GM18870 (cell line): ENCODE measurements at regions not wholly inside any gene's neighbourhood (a gene's known extent, or its start where the extent isn't known, plus 50 kb on each side); places are given as distances from the start of the nearest gene placed in this dataset.
"Not testable (repeated sequence)": the region's sequence is repeated elsewhere in the genome, so short reads cannot be mapped to it uniquely, and the experiment has no call there.

ENCODE experiments used
- ATAC-seq: cut with Tn5 transposase; IDR thresholded peaks from one replicate; pipeline ENCODE4 v1.9.1; 2021; ENCODE audit warnings: moderate library complexity; ENCODE audit not compliant: unreplicated experiment

DNA sequence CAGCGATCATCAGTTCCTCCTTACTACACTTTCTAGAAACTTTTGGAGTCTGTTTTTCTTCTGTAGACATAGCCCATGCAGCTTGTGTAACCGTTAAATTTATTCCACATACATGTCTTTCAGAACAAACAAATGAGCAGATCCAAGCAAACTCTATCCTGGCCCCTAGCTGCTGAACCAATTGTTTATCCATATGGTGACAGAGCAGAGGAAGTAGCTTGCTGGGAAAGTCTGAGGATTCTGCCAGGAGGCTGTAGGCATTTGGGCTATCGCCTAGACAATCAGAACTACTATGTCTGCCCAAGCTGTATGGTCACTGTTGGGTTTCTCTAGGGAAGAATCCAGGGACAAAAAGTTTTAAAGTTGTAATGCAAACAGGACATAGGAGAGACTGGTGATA lies 343.7 kb downstream of the SPRY2 start:
- no peak for ATAC-seq

DNA sequence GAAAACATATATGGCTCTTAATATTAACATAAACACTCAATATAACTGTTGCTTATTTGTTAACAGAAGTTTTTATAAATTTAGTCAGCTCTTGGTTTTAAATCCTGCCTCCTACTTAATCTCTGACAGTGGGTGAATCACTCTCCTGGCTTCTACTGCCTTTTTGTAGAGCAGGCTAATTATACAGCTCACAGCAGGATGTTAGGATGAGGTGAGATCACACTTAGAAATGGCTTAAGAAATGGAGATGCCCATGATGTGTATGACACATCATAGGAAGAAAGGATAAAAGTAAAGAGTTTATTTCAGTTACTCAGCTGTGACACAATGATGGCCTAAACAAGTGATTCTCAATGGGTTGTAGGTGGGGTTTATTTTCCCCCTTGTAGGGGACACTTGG lies 345.6 kb downstream of the SPRY2 start:
- no peak for ATAC-seq

DNA sequence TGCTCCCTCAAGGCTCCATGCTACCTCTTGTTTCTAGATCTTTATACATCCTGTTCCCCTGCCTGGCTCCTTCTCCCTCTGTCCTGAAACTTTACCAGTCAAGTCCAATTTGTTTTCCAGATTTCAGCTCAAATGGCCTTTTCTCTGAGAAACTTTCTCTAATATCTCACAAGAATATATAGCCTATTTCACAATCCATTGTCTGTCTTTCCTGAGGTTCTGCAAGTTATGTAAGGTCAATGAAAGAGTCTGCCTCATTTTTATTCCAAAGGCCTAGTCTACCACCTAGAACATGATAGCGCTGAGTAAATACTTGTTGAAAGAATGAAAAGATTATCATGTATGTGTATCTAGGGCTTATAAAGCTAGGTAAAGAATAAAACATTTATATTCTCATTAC lies 348.8 kb downstream of the SPRY2 start:
- ATAC-seq = no peak

DNA sequence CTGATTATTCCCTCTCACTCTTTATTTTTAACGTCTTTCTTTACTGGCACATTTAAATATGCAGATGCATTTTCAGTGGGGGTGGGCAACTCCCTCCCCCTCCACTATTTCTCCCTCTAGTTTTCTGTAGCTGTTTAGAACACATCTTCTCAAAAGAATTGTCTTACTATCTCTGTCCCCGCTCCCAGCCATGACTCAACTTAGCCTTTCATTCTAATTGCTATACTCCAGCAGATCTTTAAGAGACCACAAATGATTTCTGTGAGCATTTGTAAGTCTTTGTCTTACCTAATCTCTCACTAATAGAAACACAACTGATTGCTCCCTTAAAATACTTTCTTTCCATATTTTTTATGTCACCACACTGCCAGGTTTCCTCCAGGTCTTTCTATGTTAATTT lies 350.9 kb downstream of the SPRY2 start:
- ATAC-seq = no peak

DNA sequence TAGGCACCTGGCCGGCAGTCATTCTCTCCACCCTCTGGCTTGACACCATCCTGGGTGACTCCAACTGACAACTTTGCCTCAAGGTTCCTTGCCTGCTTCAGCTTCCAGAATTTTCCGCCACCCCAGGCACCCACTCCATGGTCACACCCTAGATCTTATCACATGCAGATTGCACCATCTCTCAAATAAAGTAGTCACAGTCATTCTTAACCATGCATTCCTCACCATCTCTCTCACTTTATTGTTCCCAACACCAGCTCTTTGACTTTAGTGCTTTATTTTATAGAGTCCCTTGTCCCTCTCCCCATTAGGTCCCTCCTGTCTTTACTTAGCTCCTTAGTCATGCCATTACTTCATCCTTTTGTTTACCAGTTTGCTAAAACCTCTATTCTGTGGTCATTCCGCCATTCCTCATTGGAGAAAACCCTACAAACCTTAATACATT lies 351.7 kb downstream of the SPRY2 start:
- no peak for ATAC-seq

DNA sequence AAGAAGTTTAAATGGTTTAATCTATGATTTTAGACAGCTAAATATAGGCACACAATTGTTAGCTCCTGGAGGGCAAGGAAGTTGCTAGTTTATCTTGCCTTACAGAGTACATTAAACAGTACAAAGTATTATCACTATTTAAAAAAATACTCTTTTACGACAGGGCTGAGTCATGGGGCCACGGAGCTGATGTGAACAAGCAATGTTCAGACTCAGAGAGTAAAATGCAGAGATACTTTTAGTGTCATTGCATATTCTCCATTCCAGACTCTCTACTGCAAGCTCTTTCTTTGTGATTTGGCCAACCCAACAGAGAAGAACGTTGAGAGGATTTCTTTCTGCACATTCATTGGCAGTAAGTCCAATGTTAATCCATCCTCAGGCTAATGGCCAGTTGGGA lies 352.4 kb downstream of the SPRY2 start:
- ATAC-seq = no peak

DNA sequence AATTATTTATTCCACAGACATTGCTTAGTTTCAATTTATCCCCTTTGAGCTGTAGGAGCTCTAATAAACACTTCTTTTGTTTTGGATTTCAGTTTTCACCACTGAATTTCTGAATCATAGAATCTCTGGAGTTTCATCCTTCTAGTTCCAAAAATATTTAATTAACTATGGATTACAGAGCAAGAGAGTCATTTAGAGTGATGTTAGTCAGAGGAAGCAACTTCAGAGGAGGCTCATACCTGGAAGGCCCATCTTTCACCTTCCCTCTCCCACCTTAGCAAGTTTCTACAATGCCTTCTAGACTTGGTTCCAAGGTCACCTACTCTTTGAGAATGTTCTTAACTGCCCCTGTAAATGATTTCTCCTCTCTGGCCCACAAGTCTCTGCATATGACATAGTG lies 353.2 kb downstream of the SPRY2 start:
- ATAC-seq = no peak

DNA sequence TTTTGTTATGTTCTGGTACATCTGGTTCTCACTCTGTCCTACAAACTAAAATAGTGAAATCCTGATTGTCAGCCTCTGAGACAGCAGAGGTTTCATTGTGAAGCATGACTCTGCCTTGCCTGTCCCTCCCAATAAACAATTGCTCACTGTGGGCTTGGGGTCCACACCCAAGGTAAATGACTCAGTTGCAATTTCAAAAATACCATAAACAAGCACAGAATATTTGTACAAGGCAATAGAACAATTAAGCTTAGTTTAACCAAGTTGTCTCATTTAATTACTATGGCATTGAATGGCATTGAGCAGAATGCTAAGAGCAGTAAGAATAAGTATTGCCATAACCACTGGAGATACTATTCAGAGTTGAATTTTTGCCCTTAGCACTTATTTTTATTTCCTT lies 353.6 kb downstream of the SPRY2 start:
- ATAC-seq = no peak

DNA sequence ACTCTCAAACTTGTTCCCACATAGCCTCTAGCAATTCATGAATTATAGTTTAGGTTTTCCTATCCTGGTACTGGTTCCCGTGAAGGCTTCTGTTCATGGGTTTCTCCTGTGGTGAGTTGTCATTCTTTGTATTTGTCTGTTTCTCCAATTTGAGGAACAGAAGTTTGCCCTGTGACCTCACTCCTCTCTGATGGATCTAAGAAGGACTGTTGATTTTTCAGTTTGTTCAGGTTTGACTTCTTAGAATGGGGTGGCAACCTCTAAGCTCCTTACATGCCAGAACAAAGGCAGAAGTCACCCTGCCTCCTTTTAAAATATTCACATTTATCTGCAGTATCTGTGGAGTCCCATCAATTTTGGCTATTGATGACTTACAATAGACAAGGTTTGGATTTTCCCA lies 354.0 kb downstream of the SPRY2 start:
- ATAC-seq = no peak

DNA sequence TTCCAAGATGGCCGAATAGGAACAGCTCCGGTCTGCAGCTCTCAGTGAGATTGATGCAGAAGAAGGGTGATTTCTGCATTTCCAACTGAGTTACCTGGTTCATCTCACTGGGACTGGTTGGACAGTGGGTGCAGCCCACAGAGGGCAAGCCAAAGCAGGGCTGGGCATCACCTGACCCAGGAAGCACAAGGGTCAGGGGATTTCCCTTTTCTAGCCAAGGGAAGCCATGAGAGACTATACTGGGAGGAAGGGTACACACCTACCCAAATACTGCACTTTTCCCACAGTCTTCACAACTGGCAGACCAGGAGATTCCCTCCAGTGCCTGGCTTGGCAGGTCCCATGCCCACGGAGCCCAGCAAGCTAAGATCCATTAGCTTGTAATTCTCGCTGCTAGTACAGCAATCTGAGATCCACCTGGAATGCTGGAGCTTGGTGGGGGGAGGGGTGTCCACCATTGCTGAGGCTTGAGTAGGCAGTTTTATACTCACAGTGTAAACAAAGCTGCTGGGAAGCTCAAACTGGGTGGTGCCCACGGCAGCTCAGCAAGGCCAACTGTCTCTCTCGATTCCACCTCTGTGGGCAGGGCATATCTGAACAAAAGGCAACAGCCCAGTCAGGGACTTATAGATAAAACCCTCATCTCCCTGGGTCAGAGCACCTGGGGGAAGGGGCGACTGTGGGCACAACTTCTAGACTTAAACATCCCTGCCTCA lies 365.8 kb downstream of the SPRY2 start:
- ATAC-seq = not testable (repeated sequence)

DNA sequence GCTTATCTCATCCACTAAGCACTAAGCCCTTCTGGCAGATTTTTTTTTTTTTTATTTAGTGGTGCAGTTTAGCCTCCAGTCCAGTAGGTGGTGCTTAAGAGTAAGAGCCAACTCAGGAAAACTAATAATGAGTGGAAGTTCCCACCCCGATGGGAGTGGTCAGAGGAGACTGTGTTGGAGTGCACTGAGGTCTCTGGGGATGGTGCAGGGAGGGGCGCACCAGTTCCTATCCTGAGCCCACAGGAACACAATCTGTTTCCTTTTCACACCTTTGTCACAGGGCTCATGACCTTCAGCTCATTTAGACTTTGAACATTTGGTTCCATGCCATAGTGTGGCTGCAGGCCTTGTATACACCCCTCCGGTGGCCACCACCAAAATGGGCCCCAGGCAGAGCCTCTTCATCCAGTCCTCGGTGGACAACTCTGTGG lies 367.4 kb downstream of the SPRY2 start:
- ATAC-seq = peak; percentile 93

DNA sequence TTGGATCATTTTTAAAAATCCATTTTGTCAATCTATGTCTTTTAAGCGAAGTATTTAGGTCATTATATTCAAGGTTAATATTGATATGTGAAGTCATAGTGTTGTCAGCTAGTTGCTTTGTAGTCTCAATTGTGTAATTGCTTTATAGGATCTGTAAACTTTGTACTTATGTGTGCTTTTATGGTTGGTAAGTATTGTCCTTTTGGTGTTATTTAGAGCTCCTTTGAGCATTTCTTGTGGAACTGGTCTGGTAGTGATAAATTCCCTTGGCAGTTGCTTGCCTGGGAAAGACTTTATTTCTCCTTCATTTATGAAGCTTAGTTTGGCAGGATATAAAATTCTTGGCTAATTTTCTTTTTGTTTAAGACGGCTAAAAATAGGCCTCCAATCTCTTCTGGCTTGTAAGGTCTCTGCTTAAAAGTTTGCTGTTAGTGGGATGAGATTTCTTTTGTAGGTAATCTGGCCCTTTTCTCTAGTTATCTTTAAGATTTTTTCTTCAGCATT lies 368.8 kb downstream of the SPRY2 start:
- no peak for ATAC-seq

DNA sequence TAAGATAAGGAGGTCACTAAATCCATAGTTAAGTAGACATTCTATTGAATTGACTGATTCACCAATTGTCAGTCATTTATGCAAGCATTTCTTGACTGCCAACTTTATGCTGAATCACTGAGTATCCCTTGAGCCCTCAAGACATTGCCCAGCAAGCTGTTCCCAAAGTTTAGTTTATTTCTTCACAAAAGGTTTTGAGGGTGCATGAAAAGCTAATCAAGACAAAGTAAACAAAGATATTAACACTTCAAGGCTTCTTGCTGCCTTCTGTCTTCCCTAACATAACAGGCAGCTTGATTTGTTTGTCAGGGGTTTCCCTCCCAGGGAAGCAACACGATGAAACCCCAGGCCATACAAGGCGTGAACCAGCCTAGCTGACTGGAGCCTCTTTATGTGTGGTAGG lies 374.4 kb downstream of the SPRY2 start:
- ATAC-seq = no peak

DNA sequence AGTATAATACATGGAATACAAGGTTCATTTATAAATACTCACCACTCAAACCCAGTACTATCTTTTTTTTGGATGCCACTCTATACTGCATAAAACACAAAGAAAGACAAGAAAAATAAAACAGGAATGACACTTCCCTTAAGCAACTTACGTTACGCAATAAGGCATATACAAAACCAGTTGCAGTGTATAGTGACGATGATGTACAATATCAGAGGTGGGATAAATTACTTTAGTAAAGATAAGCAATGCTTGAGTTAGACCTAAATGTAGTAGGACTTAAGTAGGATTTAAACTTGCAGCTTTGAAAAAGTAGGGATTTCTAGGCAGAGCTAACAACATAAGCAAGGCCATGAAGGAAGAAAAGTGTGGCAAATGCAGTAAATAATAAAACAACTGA lies 374.9 kb downstream of the SPRY2 start:
- no peak for ATAC-seq

DNA sequence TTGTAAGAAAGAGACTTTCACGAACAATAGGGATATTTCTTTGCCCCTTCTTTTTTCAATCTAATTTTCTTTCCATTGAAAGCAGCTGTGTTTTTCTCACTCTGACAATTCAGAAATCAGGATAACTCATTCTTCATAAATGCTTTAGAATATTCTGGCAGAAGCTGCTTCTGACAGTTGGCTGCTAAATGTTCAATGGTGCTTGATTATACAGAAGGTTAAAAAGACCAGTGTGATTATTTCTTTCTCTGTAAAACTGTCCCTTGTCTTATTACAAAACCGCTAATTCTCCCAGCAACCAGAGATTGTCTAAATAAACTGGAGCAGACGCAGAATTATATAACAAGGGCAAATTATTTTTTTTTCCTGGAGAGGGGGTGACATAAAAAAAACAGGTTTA lies 394.4 kb downstream of the SPRY2 start:
- ATAC-seq = no peak

DNA sequence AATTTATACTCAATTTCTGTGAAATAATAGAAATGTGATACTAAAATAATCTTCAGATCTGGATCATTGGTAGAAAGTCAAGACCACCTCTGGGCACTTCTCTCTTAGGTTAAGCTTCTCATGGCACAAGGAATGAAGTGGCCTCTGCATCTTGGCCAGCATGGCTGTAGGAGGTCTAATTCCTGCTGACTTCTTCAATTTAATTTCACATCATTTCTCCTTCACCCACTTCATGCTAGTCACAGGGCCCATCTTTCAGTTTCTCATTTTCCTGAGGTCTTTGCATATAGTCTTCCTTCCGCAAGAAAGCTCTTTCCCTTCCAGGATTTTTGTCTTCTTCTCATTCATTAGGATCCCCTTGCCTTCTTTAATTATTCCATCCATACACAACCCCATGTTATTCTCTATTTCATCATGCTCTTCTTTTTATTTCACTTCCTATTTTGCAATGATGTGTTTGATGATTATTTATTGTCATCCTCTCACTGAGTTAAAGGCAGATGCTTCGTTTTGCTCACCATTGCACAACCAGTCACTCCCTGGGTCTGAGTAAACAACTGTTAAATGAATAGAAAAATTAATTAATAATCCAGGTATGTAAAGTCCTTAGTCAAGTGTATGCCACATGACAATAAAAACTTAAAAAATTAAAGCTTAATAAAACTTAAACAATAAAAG lies 397.4 kb downstream of the SPRY2 start:
- ATAC-seq = no peak

DNA sequence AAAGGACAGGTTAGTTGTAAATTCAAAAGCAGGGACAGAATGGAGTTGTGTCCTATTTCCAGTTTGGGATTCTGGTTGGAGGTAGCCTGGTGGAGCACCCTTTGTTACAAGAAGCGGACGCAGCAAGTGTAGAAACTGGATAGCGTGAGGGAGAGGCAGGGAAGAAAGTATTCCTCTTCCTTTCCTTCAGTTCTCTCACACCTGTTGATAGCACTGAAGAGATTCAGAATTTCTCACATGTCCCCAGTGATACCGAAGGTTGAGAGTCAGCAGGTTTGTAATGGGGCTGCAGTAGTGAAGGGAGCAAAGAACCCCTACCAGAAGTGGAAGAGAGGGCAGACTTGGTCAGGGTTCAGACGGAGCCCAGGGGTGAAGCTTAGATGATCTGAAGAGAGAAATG lies 399.2 kb downstream of the SPRY2 start:
- ATAC-seq = no peak

DNA sequence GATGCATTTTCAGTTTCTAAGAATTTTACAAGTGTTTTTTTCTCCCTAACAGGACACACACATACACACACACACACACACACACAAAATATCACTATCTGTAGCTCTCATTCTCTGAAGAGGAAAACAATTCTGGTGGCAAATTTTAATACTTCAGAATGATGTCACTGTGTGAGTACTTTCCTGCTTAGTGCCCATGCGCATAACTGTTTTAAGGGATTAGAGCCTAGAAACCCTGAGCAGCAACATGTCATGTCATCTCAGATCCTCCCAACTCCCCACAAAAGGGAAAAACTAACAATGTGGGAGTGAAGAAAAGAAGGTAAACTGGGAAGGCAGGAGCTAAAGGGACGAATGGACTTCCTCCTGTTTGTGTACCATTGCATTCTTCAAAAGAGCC lies 401.2 kb downstream of the SPRY2 start:
- no peak for ATAC-seq

DNA sequence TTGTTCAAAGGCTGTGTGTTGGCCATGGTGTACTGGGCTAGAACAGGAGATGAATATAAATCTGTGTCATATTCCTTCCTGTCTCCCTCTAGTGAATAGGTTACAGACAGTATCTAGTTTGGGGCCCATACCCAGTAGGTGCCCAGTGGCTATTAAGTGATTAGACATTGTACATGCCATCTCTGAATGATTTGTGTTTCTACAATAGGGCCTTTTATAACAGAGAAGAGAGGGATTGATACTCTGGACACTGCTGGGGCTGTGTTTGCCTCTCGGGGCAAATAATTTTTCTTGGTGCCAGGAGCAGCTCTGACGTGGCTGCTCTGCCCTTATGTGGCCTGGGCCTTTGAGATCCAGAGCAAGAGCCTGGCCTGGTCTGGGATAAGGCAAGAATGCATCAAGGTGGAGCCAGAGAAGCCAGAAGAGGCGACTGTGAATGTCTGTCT lies 403.1 kb downstream of the SPRY2 start:
- no peak for ATAC-seq

DNA sequence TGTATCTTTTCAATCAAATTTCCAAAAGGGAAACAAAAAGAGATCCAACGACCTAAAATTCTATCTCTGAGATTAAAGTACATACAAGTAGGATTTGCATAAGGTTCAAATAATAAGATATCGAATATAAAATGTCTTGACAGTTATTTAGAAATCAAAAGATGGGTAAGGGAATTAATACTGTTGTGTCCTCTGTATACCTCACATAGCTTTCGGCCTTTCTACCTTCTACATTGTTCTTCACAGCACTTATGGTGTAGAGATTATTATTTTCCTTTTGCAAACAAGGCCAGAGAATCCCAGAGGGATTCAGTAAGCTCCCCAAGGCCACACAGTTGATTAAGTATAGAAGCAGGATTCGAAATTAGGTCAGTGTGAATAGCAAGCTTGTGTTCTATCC lies 403.6 kb downstream of the SPRY2 start:
- no peak for ATAC-seq

DNA sequence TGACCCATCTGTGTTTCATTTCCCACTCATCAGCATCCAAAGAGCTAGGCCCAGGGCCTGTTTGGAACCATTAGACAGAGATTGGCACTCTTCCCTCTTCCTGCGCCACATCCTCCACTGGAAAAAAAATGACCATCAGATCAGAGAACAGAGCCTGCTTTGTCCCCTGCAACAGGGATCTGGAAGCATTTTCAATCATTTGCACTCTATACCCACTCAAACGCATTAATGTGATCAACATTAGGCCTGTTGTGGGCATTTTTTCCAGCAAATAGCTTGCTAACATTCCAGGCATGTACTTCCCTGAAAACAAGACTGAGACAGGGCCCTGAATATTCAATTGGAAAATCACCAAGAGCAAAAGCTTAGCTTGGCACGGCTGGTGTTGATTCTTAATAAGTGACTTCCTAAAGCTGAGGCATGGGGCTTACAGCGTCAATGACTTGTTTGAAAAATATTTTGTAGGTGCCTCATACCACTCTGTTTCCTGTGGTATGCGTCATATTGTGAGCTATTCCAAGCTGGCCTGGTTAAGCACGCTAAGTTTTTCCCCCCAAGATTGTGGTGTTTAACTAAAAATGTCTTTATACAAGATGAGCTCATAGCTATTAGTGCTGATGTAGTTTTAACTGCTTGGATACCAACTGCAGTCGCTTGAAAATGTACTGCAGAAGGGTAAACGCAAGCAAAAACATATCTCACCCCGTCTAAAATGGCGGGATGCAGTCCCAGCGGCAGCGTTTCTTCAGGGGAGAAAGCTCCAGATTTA lies 404.4 kb downstream of the SPRY2 start:
- ATAC-seq = no peak

DNA sequence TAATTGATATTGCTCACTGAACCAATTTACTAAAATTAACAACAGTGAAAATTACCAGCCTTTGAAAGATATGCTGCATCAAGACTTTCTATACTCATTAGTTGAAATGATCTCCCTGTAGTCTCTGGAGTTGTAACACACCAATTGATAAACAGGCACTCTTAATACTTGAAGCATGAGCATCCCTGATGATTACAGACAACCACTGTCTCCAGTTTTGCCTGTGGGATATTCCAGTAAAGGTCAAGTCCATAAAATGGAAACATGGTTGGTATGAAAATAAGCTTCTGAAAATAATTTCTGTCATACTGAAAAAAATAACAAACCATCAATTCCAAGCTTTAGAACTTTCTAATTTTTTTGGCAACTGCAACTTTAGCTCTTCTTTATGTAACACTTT lies 405.8 kb downstream of the SPRY2 start:
- no peak for ATAC-seq
